Fibroblast of villous mesenchyme (primary cell): ENCODE measurements at regions not wholly inside any gene's neighbourhood (a gene's known extent, or its start where the extent isn't known, plus 50 kb on each side); places are given as distances from the start of the nearest gene placed in this dataset.

ENCODE experiments used
- DNase-seq: peaks from one replicate; pipeline ENCODE4 v3.0.0-alpha.2; 2010; ENCODE audit warnings: low read depth
- H3K4me3 ChIP-seq: 2 replicates; pipeline ENCODE4 v1.5.1; 2011; ENCODE audit warnings: low read depth, mild to moderate bottlenecking, low read length
- CTCF ChIP-seq: IDR thresholded peaks from 2 replicates; pipeline ENCODE4 v1.5.1; 2012; ENCODE audit warnings: low read depth, mild to moderate bottlenecking, low read length; ENCODE audit not compliant: insufficient read depth

- TF ChIP-seq CTCF: no peak
- no peak overlapping the region for H3K4me3 ChIP-seq
- no peak for DNase-seq
Observed at GRCh38 chr11:114815761-114816160, 137.4 kb downstream of the NXPE2 start.

GRCh38 chr11:114816791-114817190 is 138.5 kb downstream of the NXPE2 start:
- H3K4me3 ChIP-seq: no peak overlapping the region
- no peak for DNase-seq
- no peak for TF ChIP-seq CTCF

GRCh38 chr11:114818382-114818781 is 140.1 kb downstream of the NXPE2 start:
- no peak overlapping the region for H3K4me3 ChIP-seq
- no peak for TF ChIP-seq CTCF
- DNase-seq: no peak

- peak; percentile 5 for DNase-seq
- no peak overlapping the region for H3K4me3 ChIP-seq
Observed at GRCh38 chr11:114819028-114819427, 140.7 kb downstream of the NXPE2 start.

GRCh38 chr11:114820621-114821020 is 142.3 kb downstream of the NXPE2 start:
- DNase-seq: no peak
- H3K4me3 ChIP-seq: no peak overlapping the region
- no peak for TF ChIP-seq CTCF

More at GRCh38 chr11:114819028-114819427, 140.7 kb downstream of the NXPE2 start:
- TF ChIP-seq CTCF: no peak

GRCh38 chr11:114821621-114822412 is 143.5 kb downstream of the NXPE2 start:
- no peak for DNase-seq
- no peak overlapping the region for H3K4me3 ChIP-seq
- TF ChIP-seq CTCF: no peak
